Kidney epithelial cell (primary cell): ENCODE measurements at regions not wholly inside any gene's neighbourhood (a gene's known extent, or its start where the extent isn't known, plus 50 kb on each side); places are given as distances from the start of the nearest gene placed in this dataset.
"Not testable (repeated sequence)": the region's sequence is repeated elsewhere in the genome, so short reads cannot be mapped to it uniquely, and the experiment has no call there.

Experiments
- DNase-seq: peaks from one replicate; pipeline ENCODE4 v3.0.0-alpha.2; 2010; ENCODE audit warnings: low read depth
- H3K27me3 ChIP-seq: 2 replicates; pipeline ENCODE4 v1.6.0; 2011; ENCODE audit warnings: low read length; ENCODE audit not compliant: control insufficient read depth, insufficient read depth
- H3K36me3 ChIP-seq: 2 replicates; pipeline ENCODE4 v1.5.1; 2011; ENCODE audit warnings: low read length; ENCODE audit not compliant: control insufficient read depth, insufficient read depth
- H3K4me3 ChIP-seq: 2 replicates; pipeline ENCODE4 v1.5.1; 2011; ENCODE audit warnings: low read depth, mild to moderate bottlenecking, control low read depth, low read length
- CTCF ChIP-seq: IDR thresholded peaks from 2 replicates; pipeline ENCODE4 v1.5.1; 2011; ENCODE audit warnings: mild to moderate bottlenecking, moderate library complexity, low read length, control low read depth, inconsistent platforms; ENCODE audit not compliant: insufficient read depth, poor library complexity, severe bottlenecking

- no peak for DNase-seq
- no peak overlapping the region for H3K4me3 ChIP-seq
- H3K36me3 ChIP-seq, result no peaks in the 10 kb centered on the region
- no peak for TF ChIP-seq CTCF
- H3K27me3 ChIP-seq, result no peaks in the 10 kb centered on the region
Observed at GRCh38 chr15:95149036-95149435, 917.7 kb downstream of the MCTP2 start.

GRCh38 chr15:95149771-95150170 lies 918.4 kb downstream of the MCTP2 start:
- no peak for TF ChIP-seq CTCF
- H3K4me3 ChIP-seq, result no peak overlapping the region
- no peaks in the 10 kb centered on the region for H3K27me3 ChIP-seq
- DNase-seq, result no peak
- no peaks in the 10 kb centered on the region for H3K36me3 ChIP-seq

- Histone ChIP-seq H3K36me3 (no peaks in the 10 kb centered on the region), H3K4me3 (no peak overlapping the region), H3K27me3 (no peaks in the 10 kb centered on the region)
- DNase-seq, result no peak
- no peak for TF ChIP-seq CTCF
Observed at GRCh38 chr15:95150466-95150865, 919.1 kb downstream of the MCTP2 start.

GRCh38 chr15:95152741-95153140 lies 921.4 kb downstream of the MCTP2 start:
- TF ChIP-seq CTCF, result no peak
- Histone ChIP-seq H3K27me3 (no peaks in the 10 kb centered on the region), H3K4me3 (no peak overlapping the region), H3K36me3 (no peaks in the 10 kb centered on the region)
- DNase-seq, result no peak

GRCh38 chr15:95153201-95153600 lies 921.8 kb downstream of the MCTP2 start:
- not testable (repeated sequence) for H3K4me3 ChIP-seq, H3K27me3 ChIP-seq, DNase-seq, H3K36me3 ChIP-seq

- DNase-seq, result no peak
Observed at GRCh38 chr15:95160316-95160715, 929.0 kb downstream of the MCTP2 start.

More at GRCh38 chr15:95160316-95160715, 929.0 kb downstream of the MCTP2 start:
- H3K36me3 ChIP-seq, result no peaks in the 10 kb centered on the region
- no peak for TF ChIP-seq CTCF
- H3K4me3 ChIP-seq, result no peak overlapping the region
- no peaks in the 10 kb centered on the region for H3K27me3 ChIP-seq
